ENCODE measurements at regions not wholly inside any gene's neighbourhood (a gene's known extent, or its start where the extent isn't known, plus 50 kb on each side); places are given as distances from the start of the nearest gene placed in this dataset.

GRCh38 chr3:197434830-197435229 lies 120.9 kb downstream of the BDH1 start:
- no peak for DNase-seq
- in situ Hi-C loops (cut with HindIII; ENCODE audit: low pct_ligation_motif_present, low pct_unique_long_range_greater_than_20kb, low sequenced_read_pairs): no loop called here

- DNase-seq: no peak
- in situ Hi-C loops (cut with HindIII; ENCODE audit: low pct_ligation_motif_present, low pct_unique_long_range_greater_than_20kb, low sequenced_read_pairs): no loop called here
Measured at GRCh38 chr3:197432384-197433127, 123.2 kb downstream of the BDH1 start.

GRCh38 chr3:197431346-197431910 lies 124.3 kb downstream of the BDH1 start:
- in situ Hi-C loops (cut with HindIII; ENCODE audit: low pct_ligation_motif_present, low pct_unique_long_range_greater_than_20kb, low sequenced_read_pairs): no loop called here
- DNase-seq: no peak

- no peak for DNase-seq
- in situ Hi-C loops (cut with HindIII; ENCODE audit: low pct_ligation_motif_present, low pct_unique_long_range_greater_than_20kb, low sequenced_read_pairs): no loop called here
Measured at GRCh38 chr3:197430934-197431333, 124.8 kb downstream of the BDH1 start.

- no peak for DNase-seq
- in situ Hi-C loops (cut with HindIII; ENCODE audit: low pct_ligation_motif_present, low pct_unique_long_range_greater_than_20kb, low sequenced_read_pairs): no loop called here
Measured at GRCh38 chr3:197430502-197430901, 125.3 kb downstream of the BDH1 start.

GRCh38 chr3:197428952-197429351 lies 126.8 kb downstream of the BDH1 start:
- in situ Hi-C loops (cut with HindIII; ENCODE audit: low pct_ligation_motif_present, low pct_unique_long_range_greater_than_20kb, low sequenced_read_pairs): no loop called here
- no peak for DNase-seq

GRCh38 chr3:197428117-197428801 lies 127.5 kb downstream of the BDH1 start:
- in situ Hi-C loops (cut with HindIII; ENCODE audit: low pct_ligation_motif_present, low pct_unique_long_range_greater_than_20kb, low sequenced_read_pairs): no loop called here
- no peak for DNase-seq

GRCh38 chr3:197427021-197427420 lies 128.6 kb upstream of the DLG1 start:
- no peak for DNase-seq
- in situ Hi-C loops (cut with HindIII; ENCODE audit: low pct_ligation_motif_present, low pct_unique_long_range_greater_than_20kb, low sequenced_read_pairs): no loop called here

- in situ Hi-C loops (cut with HindIII; ENCODE audit: low pct_ligation_motif_present, low pct_unique_long_range_greater_than_20kb, low sequenced_read_pairs): no loop called here
- no peak for DNase-seq
Measured at GRCh38 chr3:197426121-197426566, 127.7 kb upstream of the DLG1 start.

GRCh38 chr3:197425485-197426120 lies 127.2 kb upstream of the DLG1 start:
- in situ Hi-C loops (cut with HindIII; ENCODE audit: low pct_ligation_motif_present, low pct_unique_long_range_greater_than_20kb, low sequenced_read_pairs): no loop called here
- DNase-seq: no peak

- DNase-seq: no peak
- in situ Hi-C loops (cut with HindIII; ENCODE audit: low pct_ligation_motif_present, low pct_unique_long_range_greater_than_20kb, low sequenced_read_pairs): no loop called here
Measured at GRCh38 chr3:197424674-197425484, 126.5 kb upstream of the DLG1 start.

GRCh38 chr3:197424266-197424665 lies 125.9 kb upstream of the DLG1 start:
- no peak for DNase-seq
- in situ Hi-C loops (cut with HindIII; ENCODE audit: low pct_ligation_motif_present, low pct_unique_long_range_greater_than_20kb, low sequenced_read_pairs): no loop called here

GRCh38 chr3:197423376-197423775 lies 125.0 kb upstream of the DLG1 start:
- in situ Hi-C loops (cut with HindIII; ENCODE audit: low pct_ligation_motif_present, low pct_unique_long_range_greater_than_20kb, low sequenced_read_pairs): no loop called here
- DNase-seq: no peak

GRCh38 chr3:197422506-197422905 lies 124.1 kb upstream of the DLG1 start:
- no peak for DNase-seq
- in situ Hi-C loops (cut with HindIII; ENCODE audit: low pct_ligation_motif_present, low pct_unique_long_range_greater_than_20kb, low sequenced_read_pairs): no loop called here

- no peak for DNase-seq
- in situ Hi-C loops (cut with HindIII; ENCODE audit: low pct_ligation_motif_present, low pct_unique_long_range_greater_than_20kb, low sequenced_read_pairs): no loop called here
Measured at GRCh38 chr3:197421021-197421420, 122.6 kb upstream of the DLG1 start.

GRCh38 chr3:197420566-197420965 lies 122.2 kb upstream of the DLG1 start:
- in situ Hi-C loops (cut with HindIII; ENCODE audit: low pct_ligation_motif_present, low pct_unique_long_range_greater_than_20kb, low sequenced_read_pairs): no loop called here
- DNase-seq: no peak

GRCh38 chr3:197420115-197420514 lies 121.7 kb upstream of the DLG1 start:
- in situ Hi-C loops (cut with HindIII; ENCODE audit: low pct_ligation_motif_present, low pct_unique_long_range_greater_than_20kb, low sequenced_read_pairs): no loop called here
- no peak for DNase-seq

GRCh38 chr3:197419696-197420095 lies 121.3 kb upstream of the DLG1 start:
- in situ Hi-C loops (cut with HindIII; ENCODE audit: low pct_ligation_motif_present, low pct_unique_long_range_greater_than_20kb, low sequenced_read_pairs): no loop called here
- no peak for DNase-seq
